WTC11 (cell line): ENCODE measurements at regions not wholly inside any gene's neighbourhood (a gene's known extent, or its start where the extent isn't known, plus 50 kb on each side); places are given as distances from the start of the nearest gene placed in this dataset.

Experiments
- ATAC-seq: fragments of 200-7000 bp; cut with Tn5 transposase; 2 replicates; pipeline ENCODE4 v1.10.0; 2021; ENCODE audit warnings: mild to moderate bottlenecking, moderate library complexity
- CTCF ChIA-PET: fragments of 300-600 bp; sonication (Branson Sonifier 250); formaldehyde crosslinking; loops from one replicate; lab custom pipeline; 2021; ENCODE audit warnings: antibody characterized with exemption; lab: Charles Lee
- POLR2A ChIA-PET: fragments of 350-600 bp; sonication (Branson Sonifier 250); formaldehyde crosslinking; loops from one replicate; lab custom pipeline; 2021; ENCODE audit warnings: antibody characterized with exemption; lab: Charles Lee
- DNase-seq: peaks from one replicate; pipeline ENCODE4 v3.0.0; 2021; ENCODE audit warnings: low spot score
- H3K27ac Mint-ChIP-seq: 2 replicates; pipeline ENCODE4 v1.8.0; 2021; ENCODE audit warnings: mixed read lengths
- H3K27me3 Mint-ChIP-seq: 2 replicates; pipeline ENCODE4 v1.8.0; 2021; ENCODE audit warnings: low read depth, mild to moderate bottlenecking, moderate library complexity, mixed read lengths
- H3K36me3 Mint-ChIP-seq: 2 replicates; pipeline ENCODE4 v1.8.0; 2021; ENCODE audit warnings: mixed read lengths
- H3K4me1 Mint-ChIP-seq: 2 replicates; pipeline ENCODE4 v1.8.0; 2022; ENCODE audit warnings: mixed read lengths
- H3K4me3 Mint-ChIP-seq: 2 replicates; pipeline ENCODE4 v1.8.0; 2021; ENCODE audit warnings: mild to moderate bottlenecking, moderate library complexity, mixed read lengths
- H3K9me3 Mint-ChIP-seq: 2 replicates; pipeline ENCODE4 v1.8.0; 2021; ENCODE audit warnings: mixed read lengths
- ARID4B ChIP-seq: sonication (generic); formaldehyde crosslinking; IDR thresholded peaks from 2 replicates; pipeline ENCODE4 v1.8.0; 2023; ENCODE audit warnings: missing genetic modification reagents, mild to moderate bottlenecking, borderline replicate concordance
- ATF1 ChIP-seq: sonication (generic); formaldehyde crosslinking; IDR thresholded peaks from 2 replicates; pipeline ENCODE4 v1.8.1; 2023; ENCODE audit warnings: mild to moderate bottlenecking, moderate library complexity, missing genetic modification reagents
- ATF3 ChIP-seq: sonication (generic); formaldehyde crosslinking; conservative IDR thresholded peaks from 2 replicates; pipeline ENCODE4 v1.8.1; 2022; ENCODE audit warnings: mild to moderate bottlenecking, missing genetic modification reagents
- EMX1 ChIP-seq: fragments of 250-450 bp; sonication (Bioruptor Pico); IDR thresholded peaks from 2 replicates; pipeline ENCODE4 v1.8.0; 2021; ENCODE audit warnings: mild to moderate bottlenecking
- ETV6 ChIP-seq: sonication (generic); formaldehyde crosslinking; IDR thresholded peaks from 2 replicates; pipeline ENCODE4 v1.8.1; 2022; ENCODE audit warnings: mild to moderate bottlenecking, missing genetic modification reagents
- FOXJ3 ChIP-seq: sonication (generic); formaldehyde crosslinking; IDR thresholded peaks from 2 replicates; pipeline ENCODE4 v1.9.0; 2021; ENCODE audit warnings: missing genetic modification reagents, mild to moderate bottlenecking, borderline replicate concordance
- FOXP1 ChIP-seq: sonication (generic); formaldehyde crosslinking; IDR thresholded peaks from 2 replicates; pipeline ENCODE4 v1.8.0; 2022; ENCODE audit warnings: missing genetic modification reagents, mild to moderate bottlenecking, moderate library complexity, borderline replicate concordance
- GTF2I ChIP-seq: fragments of 250-450 bp; sonication (Bioruptor Pico); conservative IDR thresholded peaks from 2 replicates; pipeline ENCODE4 v1.4.0; 2021; ENCODE audit warnings: mild to moderate bottlenecking
- JUN ChIP-seq: sonication (generic); formaldehyde crosslinking; IDR thresholded peaks from 2 replicates; pipeline ENCODE4 v1.8.0; 2023; ENCODE audit warnings: mild to moderate bottlenecking, missing genetic modification reagents
- KAT7 ChIP-seq: sonication (generic); formaldehyde crosslinking; IDR thresholded peaks from 2 replicates; pipeline ENCODE4 v1.8.1; 2023; ENCODE audit warnings: missing genetic modification reagents, mild to moderate bottlenecking, borderline replicate concordance
- NR2C2 ChIP-seq: sonication (generic); formaldehyde crosslinking; IDR thresholded peaks from 2 replicates; pipeline ENCODE4 v1.8.0; 2022; ENCODE audit warnings: mild to moderate bottlenecking, missing genetic modification reagents
- OVOL2 ChIP-seq: fragments of 250-450 bp; sonication (Bioruptor Pico); IDR thresholded peaks from 2 replicates; pipeline ENCODE4 v1.9.0; 2021; ENCODE audit warnings: mild to moderate bottlenecking, borderline replicate concordance
- PRDM15 ChIP-seq: sonication (generic); formaldehyde crosslinking; IDR thresholded peaks from 2 replicates; pipeline ENCODE4 v1.8.0; 2022; ENCODE audit warnings: missing genetic modification reagents
- PREB ChIP-seq: sonication (generic); formaldehyde crosslinking; IDR thresholded peaks from 2 replicates; pipeline ENCODE4 v1.8.1; 2022; ENCODE audit warnings: mild to moderate bottlenecking, missing genetic modification reagents, moderate library complexity, borderline replicate concordance
- RELA ChIP-seq: sonication (generic); formaldehyde crosslinking; IDR thresholded peaks from 2 replicates; pipeline ENCODE4 v1.8.1; 2022; ENCODE audit warnings: missing genetic modification reagents, mild to moderate bottlenecking, borderline replicate concordance
- SMAD3 ChIP-seq: sonication (generic); formaldehyde crosslinking; IDR thresholded peaks from 2 replicates; pipeline ENCODE4 v1.8.0; 2022; ENCODE audit warnings: missing genetic modification reagents, mild to moderate bottlenecking, borderline replicate concordance
- SMAD4 ChIP-seq: sonication (generic); formaldehyde crosslinking; IDR thresholded peaks from 2 replicates; pipeline ENCODE4 v1.8.0; 2022; ENCODE audit warnings: mild to moderate bottlenecking, missing genetic modification reagents
- USF2 ChIP-seq: sonication (generic); formaldehyde crosslinking; IDR thresholded peaks from 2 replicates; pipeline ENCODE4 v1.8.1; 2023; ENCODE audit warnings: mild to moderate bottlenecking, missing genetic modification reagents, moderate library complexity
- ZNF396 ChIP-seq: fragments of 250-450 bp; sonication (Bioruptor Pico); IDR thresholded peaks from 2 replicates; pipeline ENCODE4 v1.8.0; 2021; ENCODE audit warnings: mild to moderate bottlenecking, moderate library complexity, borderline replicate concordance

GRCh38 chr17:52831536-52831935 is 673.0 kb upstream of the CA10 start (continued):
- TF ChIP-seq GTF2I (CRISPR knock-in tag) (no peak), JUN (CRISPR knock-in tag) (no peak), RELA (no peak), SMAD3 (CRISPR knock-in tag) (no peak)

GRCh38 chr17:52828621-52829020 is 670.1 kb upstream of the CA10 start:
- H3K9me3 Mint-ChIP-seq, result peaks cover 60% of the 10 kb centered on the region
- ChIA-PET POLR2A (no interaction called here), CTCF (no interaction called here)
- TF ChIP-seq ETV6 (CRISPR knock-in tag) (no peak), SMAD3 (CRISPR knock-in tag) (no peak), NR2C2 (no peak), ATF1 (CRISPR knock-in tag) (no peak), ARID4B (CRISPR knock-in tag) (no peak), ATF3 (CRISPR knock-in tag) (no peak), ZNF396 (CRISPR knock-in tag) (no peak), KAT7 (no peak)
- H3K36me3 Mint-ChIP-seq, result peaks cover 24% of the 10 kb centered on the region
- no peaks in the 10 kb centered on the region; the same call in 1 of the 2 replicates for H3K27me3 Mint-ChIP-seq
- no peak for DNase-seq
- H3K27ac Mint-ChIP-seq, result no peak overlapping the region
- no peak overlapping the region for H3K4me3 Mint-ChIP-seq
- ATAC-seq, result no peak
- H3K4me1 Mint-ChIP-seq, result no peaks in the 10 kb centered on the region

GRCh38 chr17:52827526-52827925 is 669.0 kb upstream of the CA10 start:
- Mint-ChIP-seq H3K9me3 (peaks cover 57% of the 10 kb centered on the region), H3K4me1 (no peaks in the 10 kb centered on the region), H3K27ac (no peak overlapping the region), H3K4me3 (no peak overlapping the region), H3K27me3 (no peaks in the 10 kb centered on the region; the same call in 1 of the 2 replicates), H3K36me3 (peaks cover 19% of the 10 kb centered on the region)
- CTCF ChIA-PET, result no interaction called here
- no peak for ATAC-seq
- no peak for DNase-seq
- POLR2A ChIA-PET, result no interaction called here
- TF ChIP-seq USF2 (CRISPR knock-in tag) (no peak), EMX1 (CRISPR knock-in tag) (no peak), FOXP1 (no peak), PRDM15 (CRISPR knock-in tag) (no peak), PREB (no peak), FOXJ3 (CRISPR knock-in tag) (no peak), SMAD4 (CRISPR knock-in tag) (no peak), OVOL2 (no peak), KAT7 (no peak), NR2C2 (no peak), ARID4B (CRISPR knock-in tag) (no peak)
